Stimulated activated memory B cell treated with anti-CD40 and anti-IgM and Interleukin-4, amounts not matched to agents 10 μg/mL and 1 μg/mL and 100 μg/mL, for 72 hours (primary cell): ENCODE measurements at regions not wholly inside any gene's neighbourhood (a gene's known extent, or its start where the extent isn't known, plus 50 kb on each side); places are given as distances from the start of the nearest gene placed in this dataset.
"Not testable (repeated sequence)": the region's sequence is repeated elsewhere in the genome, so short reads cannot be mapped to it uniquely, and the experiment has no call there.

Experiments
- ATAC-seq: fragments of 150-1000 bp; cut with Tn5 transposase; 2 replicates; pipeline ENCODE4 v1.10.0; 2021
- H3K27ac Mint-ChIP-seq: one replicate; pipeline ENCODE4 v1.8.0; 2022; ENCODE audit warnings: mild to moderate bottlenecking, mixed read lengths
- H3K27me3 Mint-ChIP-seq: one replicate; pipeline ENCODE4 v1.8.0; 2022; ENCODE audit warnings: mixed read lengths
- H3K36me3 Mint-ChIP-seq: one replicate; pipeline ENCODE4 v1.8.0; 2022; ENCODE audit warnings: mixed read lengths
- H3K4me1 Mint-ChIP-seq: one replicate; pipeline ENCODE4 v1.8.0; 2022; ENCODE audit warnings: mixed read lengths
- H3K4me3 Mint-ChIP-seq: one replicate; pipeline ENCODE4 v1.8.0; 2022; ENCODE audit warnings: mild to moderate bottlenecking, moderate library complexity, mixed read lengths
- H3K9me3 Mint-ChIP-seq: one replicate; pipeline ENCODE4 v1.8.0; 2022; ENCODE audit warnings: mixed read lengths

- Mint-ChIP-seq H3K27ac (peak overlapping the region; percentile 1), H3K4me3 (no peak overlapping the region), H3K36me3 (peaks cover 12% of the 10 kb centered on the region), H3K4me1 (peaks cover 10% of the 10 kb centered on the region), H3K27me3 (peaks cover 18% of the 10 kb centered on the region), H3K9me3 (no peaks in the 10 kb centered on the region)
- no peak for ATAC-seq
These were observed 190.1 kb upstream of the SPRED2 start for GRCh38 chr2:65622499-65622898.

GRCh38 chr2:65620524-65620923, 188.1 kb upstream of the SPRED2 start:
- peaks cover 10% of the 10 kb centered on the region for H3K4me1 Mint-ChIP-seq
- H3K4me3 Mint-ChIP-seq = no peak overlapping the region
- H3K36me3 Mint-ChIP-seq = peaks cover 12% of the 10 kb centered on the region
- no peak overlapping the region for H3K27ac Mint-ChIP-seq
- peaks cover 18% of the 10 kb centered on the region for H3K27me3 Mint-ChIP-seq
- H3K9me3 Mint-ChIP-seq = no peaks in the 10 kb centered on the region
- ATAC-seq = no peak

- Mint-ChIP-seq H3K27me3 (peaks cover 18% of the 10 kb centered on the region), H3K4me3 (no peak overlapping the region), H3K9me3 (no peaks in the 10 kb centered on the region), H3K27ac (no peak overlapping the region), H3K4me1 (peaks cover 10% of the 10 kb centered on the region), H3K36me3 (peaks cover 12% of the 10 kb centered on the region)
- no peak for ATAC-seq
These were observed 187.6 kb upstream of the SPRED2 start for GRCh38 chr2:65620026-65620425.

GRCh38 chr2:65615602-65616001, 183.2 kb upstream of the SPRED2 start:
- H3K36me3 Mint-ChIP-seq = no peaks in the 10 kb centered on the region
- no peak for ATAC-seq
- no peak overlapping the region for H3K27ac Mint-ChIP-seq
- H3K4me3 Mint-ChIP-seq = no peak overlapping the region
- H3K27me3 Mint-ChIP-seq = no peaks in the 10 kb centered on the region
- H3K4me1 Mint-ChIP-seq = no peaks in the 10 kb centered on the region
- H3K9me3 Mint-ChIP-seq = no peaks in the 10 kb centered on the region

- no peak for ATAC-seq
- Mint-ChIP-seq H3K4me1 (peaks cover 9% of the 10 kb centered on the region), H3K36me3 (no peaks in the 10 kb centered on the region), H3K4me3 (no peak overlapping the region), H3K27me3 (no peaks in the 10 kb centered on the region), H3K9me3 (no peaks in the 10 kb centered on the region), H3K27ac (no peak overlapping the region)
These were observed 181.7 kb upstream of the SPRED2 start for GRCh38 chr2:65613968-65614555.

GRCh38 chr2:65611488-65611887, 179.1 kb upstream of the SPRED2 start:
- no peak for ATAC-seq
- Mint-ChIP-seq H3K4me1 (peaks cover 35% of the 10 kb centered on the region), H3K36me3 (peaks cover 4% of the 10 kb centered on the region), H3K27ac (no peak overlapping the region), H3K9me3 (peaks cover 2% of the 10 kb centered on the region), H3K4me3 (no peak overlapping the region), H3K27me3 (no peaks in the 10 kb centered on the region)

GRCh38 chr2:65608916-65609315, 176.5 kb upstream of the SPRED2 start:
- Mint-ChIP-seq H3K27me3 (no peaks in the 10 kb centered on the region), H3K4me1 (peaks cover 60% of the 10 kb centered on the region), H3K4me3 (peak overlapping the region; percentile 4), H3K27ac (peak overlapping the region; percentile 95), H3K36me3 (peaks cover 4% of the 10 kb centered on the region), H3K9me3 (peaks cover 2% of the 10 kb centered on the region)
- ATAC-seq = no peak

GRCh38 chr2:65608466-65608865, 176.1 kb upstream of the SPRED2 start:
- Mint-ChIP-seq H3K4me1 (peaks cover 65% of the 10 kb centered on the region), H3K4me3 (no peak overlapping the region), H3K36me3 (peaks cover 4% of the 10 kb centered on the region), H3K9me3 (peaks cover 2% of the 10 kb centered on the region), H3K27ac (peak overlapping the region; percentile 95), H3K27me3 (no peaks in the 10 kb centered on the region)
- ATAC-seq = no peak

GRCh38 chr2:65607662-65608305, 175.4 kb upstream of the SPRED2 start:
- Mint-ChIP-seq H3K27ac (peak overlapping the region; percentile 95), H3K36me3 (peaks cover 4% of the 10 kb centered on the region), H3K4me3 (no peak overlapping the region), H3K27me3 (no peaks in the 10 kb centered on the region), H3K9me3 (peaks cover 2% of the 10 kb centered on the region), H3K4me1 (peaks cover 72% of the 10 kb centered on the region)
- ATAC-seq = no peak

GRCh38 chr2:65605743-65606058, 173.3 kb upstream of the SPRED2 start:
- Mint-ChIP-seq H3K9me3 (peaks cover 2% of the 10 kb centered on the region), H3K4me1 (peaks cover 83% of the 10 kb centered on the region), H3K27me3 (no peaks in the 10 kb centered on the region), H3K36me3 (peaks cover 4% of the 10 kb centered on the region), H3K4me3 (peak overlapping the region; percentile 61), H3K27ac (peak overlapping the region; percentile 95)
- no peak for ATAC-seq

GRCh38 chr2:65605058-65605742, 172.8 kb upstream of the SPRED2 start:
- H3K27me3 Mint-ChIP-seq = no peaks in the 10 kb centered on the region
- peaks cover 83% of the 10 kb centered on the region for H3K4me1 Mint-ChIP-seq
- peaks cover 4% of the 10 kb centered on the region for H3K36me3 Mint-ChIP-seq
- peaks cover 2% of the 10 kb centered on the region for H3K9me3 Mint-ChIP-seq
- ATAC-seq = no peak
- peak overlapping the region; percentile 61 for H3K4me3 Mint-ChIP-seq
- H3K27ac Mint-ChIP-seq = peak overlapping the region; percentile 95

- Mint-ChIP-seq H3K36me3 (peaks cover 4% of the 10 kb centered on the region), H3K27me3 (no peaks in the 10 kb centered on the region), H3K4me3 (no peak overlapping the region), H3K4me1 (peaks cover 76% of the 10 kb centered on the region), H3K27ac (peak overlapping the region; percentile 95), H3K9me3 (peaks cover 2% of the 10 kb centered on the region)
- no peak for ATAC-seq
These were observed 171.8 kb upstream of the SPRED2 start for GRCh38 chr2:65604246-65604645.

- no peaks in the 10 kb centered on the region for H3K27me3 Mint-ChIP-seq
- no peak overlapping the region for H3K27ac Mint-ChIP-seq
- no peak for ATAC-seq
- peaks cover 61% of the 10 kb centered on the region for H3K4me1 Mint-ChIP-seq
- H3K36me3 Mint-ChIP-seq = no peaks in the 10 kb centered on the region
- H3K4me3 Mint-ChIP-seq = no peak overlapping the region
- no peaks in the 10 kb centered on the region for H3K9me3 Mint-ChIP-seq
These were observed 170.3 kb upstream of the SPRED2 start for GRCh38 chr2:65602603-65603235.

GRCh38 chr2:65600871-65601270, 168.5 kb upstream of the SPRED2 start:
- ATAC-seq, H3K9me3 Mint-ChIP-seq, H3K36me3 Mint-ChIP-seq, H3K4me3 Mint-ChIP-seq, H3K27me3 Mint-ChIP-seq: not testable (repeated sequence)
- peaks cover 43% of the 10 kb centered on the region for H3K4me1 Mint-ChIP-seq
- peak overlapping the region; percentile 17 for H3K27ac Mint-ChIP-seq

GRCh38 chr2:65600351-65600750, 168.0 kb upstream of the SPRED2 start:
- not testable (repeated sequence) for H3K27me3 Mint-ChIP-seq, H3K4me3 Mint-ChIP-seq, H3K27ac Mint-ChIP-seq, H3K36me3 Mint-ChIP-seq, H3K9me3 Mint-ChIP-seq, ATAC-seq
- H3K4me1 Mint-ChIP-seq = peaks cover 37% of the 10 kb centered on the region

GRCh38 chr2:65599693-65600092, 167.3 kb upstream of the SPRED2 start:
- no peaks in the 10 kb centered on the region for H3K9me3 Mint-ChIP-seq
- no peak overlapping the region for H3K4me3 Mint-ChIP-seq
- no peak for ATAC-seq
- H3K36me3 Mint-ChIP-seq = no peaks in the 10 kb centered on the region
- no peaks in the 10 kb centered on the region for H3K27me3 Mint-ChIP-seq
- peaks cover 31% of the 10 kb centered on the region for H3K4me1 Mint-ChIP-seq
- no peak overlapping the region for H3K27ac Mint-ChIP-seq
